GM23338 (cell line): ENCODE measurements at regions not wholly inside any gene's neighbourhood (a gene's known extent, or its start where the extent isn't known, plus 50 kb on each side); places are given as distances from the start of the nearest gene placed in this dataset.

ENCODE experiments used
- ATAC-seq: fragments of 200-7000 bp; cut with Tn5 transposase; 3 replicates; pipeline ENCODE4 v1.9.1; 2020
- DNase-seq: peaks from one replicate; pipeline ENCODE4 v3.0.0-alpha.2; 2015; ENCODE audit warnings: low spot score
- H2AFZ ChIP-seq: fragments of 200-600 bp; sonication (generic); 2 replicates; pipeline ENCODE4 v1.8.0; 2016; ENCODE audit warnings: antibody characterized with exemption, mild to moderate bottlenecking, moderate library complexity
- H3F3A ChIP-seq: fragments of 200-600 bp; sonication (generic); replicated peaks from 2 replicates; pipeline ENCODE4 v1.8.0; 2017; ENCODE audit warnings: antibody characterized with exemption, mixed run types, low read depth
- H3K27ac ChIP-seq: fragments of 200-600 bp; sonication (generic); 2 replicates; pipeline ENCODE4 v1.6.1; 2016; ENCODE audit warnings: low read depth
- H3K27me3 ChIP-seq: fragments of 200-600 bp; sonication (generic); 2 replicates; pipeline ENCODE4 v1.8.0; 2016; ENCODE audit warnings: mild to moderate bottlenecking, mixed run types, moderate library complexity; ENCODE audit not compliant: insufficient read depth
- H3K36me3 ChIP-seq: fragments of 200-600 bp; sonication (generic); 2 replicates; pipeline ENCODE4 v1.8.0; 2016; ENCODE audit warnings: mild to moderate bottlenecking; ENCODE audit not compliant: insufficient read depth
- H3K4me1 ChIP-seq: fragments of 200-600 bp; sonication (generic); 2 replicates; pipeline ENCODE4 v1.8.0; 2016; ENCODE audit warnings: mild to moderate bottlenecking, moderate library complexity; ENCODE audit not compliant: insufficient read depth
- H3K4me2 ChIP-seq: fragments of 200-600 bp; sonication (generic); 2 replicates; pipeline ENCODE4 v1.7.1; 2017; ENCODE audit warnings: mixed run types
- H3K4me3 ChIP-seq: fragments of 200-600 bp; sonication (generic); 2 replicates; pipeline ENCODE4 v1.6.1; 2016; ENCODE audit warnings: mixed run types
- H3K79me2 ChIP-seq: fragments of 200-600 bp; sonication (generic); replicated peaks from 2 replicates; pipeline ENCODE4 v1.8.0; 2017; ENCODE audit warnings: mild to moderate bottlenecking; ENCODE audit not compliant: insufficient read depth
- H3K9me2 ChIP-seq: fragments of 200-600 bp; sonication (generic); 2 replicates; pipeline ENCODE4 v1.8.0; 2017; ENCODE audit not compliant: insufficient read depth
- H4K20me1 ChIP-seq: fragments of 200-600 bp; sonication (generic); replicated peaks from 2 replicates; pipeline ENCODE4 v1.8.0; 2017; ENCODE audit warnings: mild to moderate bottlenecking; ENCODE audit not compliant: insufficient read depth
- H3K27ac Mint-ChIP-seq: 2 replicates; pipeline ENCODE4 v1.8.0; 2020; ENCODE audit warnings: inconsistent platforms, mild to moderate bottlenecking, moderate library complexity, mixed read lengths
- H3K27me3 Mint-ChIP-seq: 3 replicates; pipeline ENCODE4 v1.8.0; 2022; ENCODE audit warnings: low read depth, mild to moderate bottlenecking, moderate library complexity, mixed read lengths, inconsistent platforms; ENCODE audit not compliant: insufficient read depth, poor library complexity
- H3K36me3 Mint-ChIP-seq: 3 replicates; pipeline ENCODE4 v1.8.0; 2021; ENCODE audit warnings: low read depth, mild to moderate bottlenecking, inconsistent platforms, moderate library complexity, mixed read lengths
- H3K4me1 Mint-ChIP-seq: 3 replicates; pipeline ENCODE4 v1.8.0; 2020; ENCODE audit warnings: mild to moderate bottlenecking, inconsistent platforms, mixed read lengths
- H3K4me3 Mint-ChIP-seq: 3 replicates; pipeline ENCODE4 v1.8.0; 2021; ENCODE audit warnings: moderate library complexity, mild to moderate bottlenecking, inconsistent platforms, mixed read lengths
- H3K9me3 Mint-ChIP-seq: 3 replicates; pipeline ENCODE4 v1.8.0; 2020; ENCODE audit warnings: moderate library complexity, mild to moderate bottlenecking, inconsistent platforms, mixed read lengths
- ETS1 ChIP-seq: IDR thresholded peaks from 2 replicates; pipeline ENCODE4 v1.6.1; 2016; ENCODE audit warnings: antibody characterized with exemption
- NANOG ChIP-seq: IDR thresholded peaks from 2 replicates; pipeline ENCODE4 v1.6.1; 2016; ENCODE audit warnings: antibody characterized with exemption, borderline replicate concordance
- POLR2AphosphoS5 ChIP-seq: IDR thresholded peaks from 2 replicates; pipeline ENCODE4 v1.6.1; 2016; ENCODE audit warnings: antibody characterized with exemption, low read depth
- STAT1 ChIP-seq: IDR thresholded peaks from one replicate; pipeline ENCODE4 v1.6.1; 2016; ENCODE audit warnings: antibody characterized with exemption; ENCODE audit not compliant: unreplicated experiment
- ZNF114 ChIP-seq: fragments of 250-450 bp; sonication (Bioruptor Pico); IDR thresholded peaks from 2 replicates; pipeline ENCODE4 v1.5.0; 2020; ENCODE audit warnings: mild to moderate bottlenecking, moderate library complexity
- ZNF331 ChIP-seq: fragments of 250-450 bp; sonication (Bioruptor Pico); IDR thresholded peaks from 2 replicates; pipeline ENCODE4 v1.5.0; 2020; ENCODE audit warnings: low read depth, mild to moderate bottlenecking, moderate library complexity
- TF ChIP-seq, protein P1 (sequence below): fragments of 250-450 bp; sonication (Bioruptor Pico); IDR thresholded peaks from 2 replicates; pipeline ENCODE4 v1.5.0; 2020; ENCODE audit warnings: mild to moderate bottlenecking, moderate library complexity

DNA sequence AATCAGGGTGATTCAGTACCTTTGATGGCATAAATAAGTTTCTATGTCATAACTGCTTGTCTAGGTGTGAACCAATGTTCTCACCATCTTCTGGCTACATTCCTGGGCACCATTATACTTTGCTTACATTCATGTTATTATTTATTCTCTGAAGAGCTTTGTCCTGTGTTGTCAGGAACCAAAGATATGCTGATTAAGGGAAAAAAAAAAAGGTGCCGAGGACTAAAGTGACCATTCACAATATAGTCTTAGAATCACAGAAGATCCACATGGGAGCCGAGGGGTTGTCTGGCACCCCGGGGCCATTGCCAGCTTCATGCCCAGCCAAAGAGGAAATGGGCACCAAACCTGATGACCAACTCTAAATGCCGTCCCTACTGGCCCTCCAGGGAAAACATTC is 329.2 kb upstream of the NFE2L3 start:
- no peak for TF ChIP-seq POLR2AphosphoS5
- no peak for TF ChIP-seq ZNF331 (CRISPR knock-in tag)
- TF ChIP-seq, protein P1, sequence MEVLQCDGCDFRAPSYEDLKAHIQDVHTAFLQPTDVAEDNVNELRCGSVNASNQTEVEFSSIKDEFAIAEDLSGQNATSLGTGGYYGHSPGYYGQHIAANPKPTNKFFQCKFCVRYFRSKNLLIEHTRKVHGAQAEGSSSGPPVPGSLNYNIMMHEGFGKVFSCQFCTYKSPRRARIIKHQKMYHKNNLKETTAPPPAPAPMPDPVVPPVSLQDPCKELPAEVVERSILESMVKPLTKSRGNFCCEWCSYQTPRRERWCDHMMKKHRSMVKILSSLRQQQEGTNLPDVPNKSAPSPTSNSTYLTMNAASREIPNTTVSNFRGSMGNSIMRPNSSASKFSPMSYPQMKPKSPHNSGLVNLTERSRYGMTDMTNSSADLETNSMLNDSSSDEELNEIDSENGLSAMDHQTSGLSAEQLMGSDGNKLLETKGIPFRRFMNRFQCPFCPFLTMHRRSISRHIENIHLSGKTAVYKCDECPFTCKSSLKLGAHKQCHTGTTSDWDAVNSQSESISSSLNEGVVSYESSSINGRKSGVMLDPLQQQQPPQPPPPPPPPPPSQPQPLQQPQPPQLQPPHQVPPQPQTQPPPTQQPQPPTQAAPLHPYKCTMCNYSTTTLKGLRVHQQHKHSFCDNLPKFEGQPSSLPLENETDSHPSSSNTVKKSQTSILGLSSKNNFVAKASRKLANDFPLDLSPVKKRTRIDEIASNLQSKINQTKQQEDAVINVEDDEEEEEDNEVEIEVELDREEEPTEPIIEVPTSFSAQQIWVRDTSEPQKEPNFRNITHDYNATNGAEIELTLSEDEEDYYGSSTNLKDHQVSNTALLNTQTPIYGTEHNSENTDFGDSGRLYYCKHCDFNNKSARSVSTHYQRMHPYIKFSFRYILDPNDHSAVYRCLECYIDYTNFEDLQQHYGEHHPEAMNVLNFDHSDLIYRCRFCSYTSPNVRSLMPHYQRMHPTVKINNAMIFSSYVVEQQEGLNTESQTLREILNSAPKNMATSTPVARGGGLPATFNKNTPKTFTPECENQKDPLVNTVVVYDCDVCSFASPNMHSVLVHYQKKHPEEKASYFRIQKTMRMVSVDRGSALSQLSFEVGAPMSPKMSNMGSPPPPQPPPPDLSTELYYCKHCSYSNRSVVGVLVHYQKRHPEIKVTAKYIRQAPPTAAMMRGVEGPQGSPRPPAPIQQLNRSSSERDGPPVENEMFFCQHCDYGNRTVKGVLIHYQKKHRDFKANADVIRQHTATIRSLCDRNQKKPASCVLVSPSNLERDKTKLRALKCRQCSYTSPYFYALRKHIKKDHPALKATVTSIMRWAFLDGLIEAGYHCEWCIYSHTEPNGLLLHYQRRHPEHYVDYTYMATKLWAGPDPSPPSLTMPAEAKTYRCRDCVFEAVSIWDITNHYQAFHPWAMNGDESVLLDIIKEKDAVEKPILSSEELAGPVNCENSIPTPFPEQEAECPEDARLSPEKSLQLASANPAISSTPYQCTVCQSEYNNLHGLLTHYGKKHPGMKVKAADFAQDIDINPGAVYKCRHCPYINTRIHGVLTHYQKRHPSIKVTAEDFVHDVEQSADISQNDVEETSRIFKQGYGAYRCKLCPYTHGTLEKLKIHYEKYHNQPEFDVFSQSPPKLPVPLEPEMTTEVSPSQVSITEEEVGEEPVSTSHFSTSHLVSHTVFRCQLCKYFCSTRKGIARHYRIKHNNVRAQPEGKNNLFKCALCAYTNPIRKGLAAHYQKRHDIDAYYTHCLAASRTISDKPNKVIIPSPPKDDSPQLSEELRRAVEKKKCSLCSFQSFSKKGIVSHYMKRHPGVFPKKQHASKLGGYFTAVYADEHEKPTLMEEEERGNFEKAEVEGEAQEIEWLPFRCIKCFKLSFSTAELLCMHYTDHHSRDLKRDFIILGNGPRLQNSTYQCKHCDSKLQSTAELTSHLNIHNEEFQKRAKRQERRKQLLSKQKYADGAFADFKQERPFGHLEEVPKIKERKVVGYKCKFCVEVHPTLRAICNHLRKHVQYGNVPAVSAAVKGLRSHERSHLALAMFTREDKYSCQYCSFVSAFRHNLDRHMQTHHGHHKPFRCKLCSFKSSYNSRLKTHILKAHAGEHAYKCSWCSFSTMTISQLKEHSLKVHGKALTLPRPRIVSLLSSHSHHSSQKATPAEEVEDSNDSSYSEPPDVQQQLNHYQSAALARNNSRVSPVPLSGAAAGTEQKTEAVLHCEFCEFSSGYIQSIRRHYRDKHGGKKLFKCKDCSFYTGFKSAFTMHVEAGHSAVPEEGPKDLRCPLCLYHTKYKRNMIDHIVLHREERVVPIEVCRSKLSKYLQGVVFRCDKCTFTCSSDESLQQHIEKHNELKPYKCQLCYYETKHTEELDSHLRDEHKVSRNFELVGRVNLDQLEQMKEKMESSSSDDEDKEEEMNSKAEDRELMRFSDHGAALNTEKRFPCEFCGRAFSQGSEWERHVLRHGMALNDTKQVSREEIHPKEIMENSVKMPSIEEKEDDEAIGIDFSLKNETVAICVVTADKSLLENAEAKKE (CRISPR knock-in tag): no peak
- TF ChIP-seq ETS1: no peak
- ATAC-seq: no peak
- no peaks in the 10 kb centered on the region for H3K27me3 Mint-ChIP-seq
- Histone ChIP-seq H3K27me3 (no peaks in the 10 kb centered on the region), H3K36me3 (no peaks in the 10 kb centered on the region), H3K4me3 (no peak overlapping the region), H3F3A (no peaks in the 10 kb centered on the region), H2AFZ (no peak overlapping the region; the same call in 1 of the 2 replicates), H4K20me1 (no peaks in the 10 kb centered on the region), H3K27ac (no peak overlapping the region), H3K9me2 (no peaks in the 10 kb centered on the region), H3K4me1 (no peaks in the 10 kb centered on the region), H3K4me2 (peak overlapping the region; percentile 20; the same call in 1 of the 2 replicates), H3K79me2 (no peaks in the 10 kb centered on the region)
- H3K9me3 Mint-ChIP-seq: no peaks in the 10 kb centered on the region
- H3K27ac Mint-ChIP-seq: no peak overlapping the region
- no peaks in the 10 kb centered on the region for H3K36me3 Mint-ChIP-seq
- no peak for DNase-seq
- 0 out of 3 replicates have a peak, but pooled peaks cover 3% of the 10 kb centered on the region for H3K4me1 Mint-ChIP-seq
- no peak overlapping the region for H3K4me3 Mint-ChIP-seq

- H3K36me3 ChIP-seq: no peaks in the 10 kb centered on the region
- Mint-ChIP-seq H3K27ac (no peak overlapping the region), H3K36me3 (no peaks in the 10 kb centered on the region), H3K27me3 (no peaks in the 10 kb centered on the region), H3K4me3 (no peak overlapping the region), H3K9me3 (no peaks in the 10 kb centered on the region), H3K4me1 (0 out of 3 replicates have a peak, but pooled peaks cover 3% of the 10 kb centered on the region)
- no peaks in the 10 kb centered on the region for H3F3A ChIP-seq
- no peaks in the 10 kb centered on the region for H3K9me2 ChIP-seq
- no peaks in the 10 kb centered on the region for H3K79me2 ChIP-seq
- H3K27ac ChIP-seq: no peak overlapping the region
- no peak overlapping the region for H3K4me2 ChIP-seq
- DNase-seq (no peak), ATAC-seq (no peak)
- H3K27me3 ChIP-seq: no peaks in the 10 kb centered on the region
- H2AFZ ChIP-seq: no peak overlapping the region
- H3K4me3 ChIP-seq: no peak overlapping the region
- H4K20me1 ChIP-seq: no peaks in the 10 kb centered on the region
- H3K4me1 ChIP-seq: no peaks in the 10 kb centered on the region
- no peak for TF ChIP-seq NANOG
- TF ChIP-seq ZNF114: no peak
- TF ChIP-seq STAT1: no peak
Observed at GRCh38 chr7:25823571-25823970, 328.4 kb upstream of the NFE2L3 start.
